Activated CD4-positive, alpha-beta T cell treated with anti-CD3 and anti-CD28 coated beads, Interleukin-10, Interleukin-2, amounts not matched to agents 100 ng/mL and 50 ng/mL, durations not matched to agents 16 hours and 8 hours (primary cell): ENCODE measurements at regions not wholly inside any gene's neighbourhood (a gene's known extent, or its start where the extent isn't known, plus 50 kb on each side); places are given as distances from the start of the nearest gene placed in this dataset.

Experiments
- DNase-seq: peaks from one replicate; pipeline ENCODE4 v3.0.0-alpha.2; 2020

- no peak for DNase-seq
Measured at GRCh38 chr6:167758309-167759023, 68.2 kb upstream of the AFDN start.

- DNase-seq, result no peak
Measured at GRCh38 chr6:167759206-167759605, 67.5 kb upstream of the AFDN start.

GRCh38 chr6:167759912-167760311 lies 66.8 kb upstream of the AFDN start:
- no peak for DNase-seq

- no peak for DNase-seq
Measured at GRCh38 chr6:167760979-167761793, 65.5 kb upstream of the AFDN start.

GRCh38 chr6:167761794-167762258 lies 64.9 kb upstream of the AFDN start:
- DNase-seq, result no peak

GRCh38 chr6:167762259-167762962 lies 64.3 kb upstream of the AFDN start:
- no peak for DNase-seq

GRCh38 chr6:167763056-167763944 lies 63.4 kb upstream of the AFDN start:
- no peak for DNase-seq

GRCh38 chr6:167764215-167764614 lies 62.5 kb upstream of the AFDN start:
- no peak for DNase-seq

- DNase-seq, result no peak
Measured at GRCh38 chr6:167764713-167765479, 61.8 kb upstream of the AFDN start.

- DNase-seq, result no peak
Measured at GRCh38 chr6:167766986-167767714, 59.6 kb upstream of the AFDN start.

- DNase-seq, result no peak
Measured at GRCh38 chr6:167767715-167768107, 59.0 kb upstream of the AFDN start.

- no peak for DNase-seq
Measured at GRCh38 chr6:167768471-167769215, 58.1 kb upstream of the AFDN start.

- no peak for DNase-seq
Measured at GRCh38 chr6:167769408-167770190, 57.1 kb upstream of the AFDN start.

GRCh38 chr6:167770291-167770955 lies 56.3 kb upstream of the AFDN start:
- DNase-seq, result no peak

- no peak for DNase-seq
Measured at GRCh38 chr6:167774881-167775280, 51.8 kb upstream of the AFDN start.

GRCh38 chr6:167776906-167777627 lies 49.6 kb upstream of the AFDN start:
- no peak for DNase-seq
